Activated naive CD8-positive, alpha-beta T cell treated with anti-CD3 and anti-CD28 coated beads, Interleukin-2, amount 50 U/mL, for 24 hours (primary cell): ENCODE measurements at regions not wholly inside any gene's neighbourhood (a gene's known extent, or its start where the extent isn't known, plus 50 kb on each side); places are given as distances from the start of the nearest gene placed in this dataset.

Source experiments
- ATAC-seq: fragments of 150-1000 bp; cut with Tn5 transposase; one replicate; pipeline ENCODE4 v1.10.0; 2021
- DNase-seq: peaks from one replicate; pipeline ENCODE4 v3.0.0; 2021
- H3K27ac Mint-ChIP-seq: one replicate; pipeline ENCODE4 v1.8.0; 2021; ENCODE audit warnings: mild to moderate bottlenecking, mixed read lengths
- H3K27me3 Mint-ChIP-seq: one replicate; pipeline ENCODE4 v1.8.0; 2021; ENCODE audit warnings: mixed read lengths
- H3K36me3 Mint-ChIP-seq: one replicate; pipeline ENCODE4 v1.8.0; 2021; ENCODE audit warnings: low read depth, mixed read lengths
- H3K4me1 Mint-ChIP-seq: one replicate; pipeline ENCODE4 v1.8.0; 2021; ENCODE audit warnings: mixed read lengths
- H3K4me3 Mint-ChIP-seq: one replicate; pipeline ENCODE4 v1.8.0; 2021; ENCODE audit warnings: mild to moderate bottlenecking, moderate library complexity, mixed read lengths
- H3K9me3 Mint-ChIP-seq: one replicate; pipeline ENCODE4 v1.8.0; 2021; ENCODE audit warnings: mixed read lengths

- Mint-ChIP-seq H3K27me3 (peaks cover 24% of the 10 kb centered on the region), H3K4me1 (peaks cover 8% of the 10 kb centered on the region), H3K4me3 (peak overlapping the region; percentile 21), H3K27ac (no peak overlapping the region), H3K36me3 (no peaks in the 10 kb centered on the region), H3K9me3 (no peaks in the 10 kb centered on the region)
- no peak for ATAC-seq
- no peak for DNase-seq
These were observed 75.9 kb upstream of the GATA5 start for GRCh38 chr20:62551407-62552323.

GRCh38 chr20:62552613-62553012 is 76.8 kb upstream of the GATA5 start:
- Mint-ChIP-seq H3K27me3 (peaks cover 22% of the 10 kb centered on the region), H3K9me3 (no peaks in the 10 kb centered on the region), H3K27ac (no peak overlapping the region), H3K4me1 (peaks cover 8% of the 10 kb centered on the region), H3K4me3 (no peak overlapping the region), H3K36me3 (no peaks in the 10 kb centered on the region)
- ATAC-seq (no peak), DNase-seq (no peak)

- no peak for DNase-seq
- H3K27me3 Mint-ChIP-seq = peaks cover 24% of the 10 kb centered on the region
- no peak overlapping the region for H3K27ac Mint-ChIP-seq
- no peaks in the 10 kb centered on the region for H3K36me3 Mint-ChIP-seq
- ATAC-seq = no peak
- H3K4me3 Mint-ChIP-seq = no peak overlapping the region
- no peaks in the 10 kb centered on the region for H3K9me3 Mint-ChIP-seq
- peaks cover 8% of the 10 kb centered on the region for H3K4me1 Mint-ChIP-seq
These were observed 77.5 kb upstream of the GATA5 start for GRCh38 chr20:62553136-62553837.

GRCh38 chr20:62553838-62554161 is 78.0 kb upstream of the GATA5 start:
- no peak for DNase-seq
- Mint-ChIP-seq H3K36me3 (no peaks in the 10 kb centered on the region), H3K27ac (no peak overlapping the region), H3K4me1 (peaks cover 8% of the 10 kb centered on the region), H3K27me3 (peaks cover 24% of the 10 kb centered on the region), H3K9me3 (no peaks in the 10 kb centered on the region), H3K4me3 (no peak overlapping the region)
- ATAC-seq = no peak

GRCh38 chr20:62554214-62554897 is 78.6 kb upstream of the GATA5 start:
- Mint-ChIP-seq H3K36me3 (no peaks in the 10 kb centered on the region), H3K27ac (no peak overlapping the region), H3K4me3 (no peak overlapping the region), H3K4me1 (peaks cover 8% of the 10 kb centered on the region), H3K27me3 (peaks cover 23% of the 10 kb centered on the region), H3K9me3 (no peaks in the 10 kb centered on the region)
- ATAC-seq (no peak), DNase-seq (no peak)

- Mint-ChIP-seq H3K9me3 (no peaks in the 10 kb centered on the region), H3K27ac (no peak overlapping the region), H3K27me3 (peaks cover 24% of the 10 kb centered on the region), H3K4me1 (peaks cover 8% of the 10 kb centered on the region), H3K36me3 (no peaks in the 10 kb centered on the region), H3K4me3 (no peak overlapping the region)
- no peak for DNase-seq
- no peak for ATAC-seq
These were observed 79.3 kb upstream of the GATA5 start for GRCh38 chr20:62554898-62555641.

- H3K9me3 Mint-ChIP-seq = no peaks in the 10 kb centered on the region
- H3K4me3 Mint-ChIP-seq = no peak overlapping the region
- no peak for DNase-seq
- no peak overlapping the region for H3K27ac Mint-ChIP-seq
- H3K4me1 Mint-ChIP-seq = peaks cover 4% of the 10 kb centered on the region
- no peak for ATAC-seq
- peaks cover 25% of the 10 kb centered on the region for H3K27me3 Mint-ChIP-seq
- H3K36me3 Mint-ChIP-seq = no peaks in the 10 kb centered on the region
These were observed 80.0 kb upstream of the GATA5 start for GRCh38 chr20:62555642-62556420.

GRCh38 chr20:62557462-62557861 is 81.7 kb upstream of the GATA5 start:
- Mint-ChIP-seq H3K9me3 (no peaks in the 10 kb centered on the region), H3K36me3 (no peaks in the 10 kb centered on the region), H3K4me1 (peaks cover 6% of the 10 kb centered on the region), H3K27ac (no peak overlapping the region), H3K27me3 (peaks cover 25% of the 10 kb centered on the region), H3K4me3 (no peak overlapping the region)
- ATAC-seq = no peak
- DNase-seq = no peak

GRCh38 chr20:62557999-62558408 is 82.2 kb upstream of the GATA5 start:
- H3K4me3 Mint-ChIP-seq = no peak overlapping the region
- no peak for ATAC-seq
- no peaks in the 10 kb centered on the region for H3K9me3 Mint-ChIP-seq
- no peak for DNase-seq
- H3K36me3 Mint-ChIP-seq = no peaks in the 10 kb centered on the region
- no peak overlapping the region for H3K27ac Mint-ChIP-seq
- H3K4me1 Mint-ChIP-seq = peaks cover 4% of the 10 kb centered on the region
- peaks cover 19% of the 10 kb centered on the region for H3K27me3 Mint-ChIP-seq

GRCh38 chr20:62558779-62559178 is 83.0 kb upstream of the GATA5 start:
- DNase-seq = no peak
- no peak overlapping the region for H3K4me3 Mint-ChIP-seq
- no peaks in the 10 kb centered on the region for H3K36me3 Mint-ChIP-seq
- no peaks in the 10 kb centered on the region for H3K9me3 Mint-ChIP-seq
- H3K27me3 Mint-ChIP-seq = peaks cover 20% of the 10 kb centered on the region
- no peak for ATAC-seq
- H3K27ac Mint-ChIP-seq = no peak overlapping the region
- H3K4me1 Mint-ChIP-seq = peaks cover 4% of the 10 kb centered on the region

- Mint-ChIP-seq H3K4me1 (peaks cover 4% of the 10 kb centered on the region), H3K9me3 (no peaks in the 10 kb centered on the region), H3K4me3 (no peak overlapping the region), H3K27ac (no peak overlapping the region), H3K36me3 (no peaks in the 10 kb centered on the region), H3K27me3 (peaks cover 18% of the 10 kb centered on the region)
- DNase-seq = no peak
- no peak for ATAC-seq
These were observed 82.1 kb upstream of the SLCO4A1 start for GRCh38 chr20:62560162-62560561.

- Mint-ChIP-seq H3K4me1 (peaks cover 4% of the 10 kb centered on the region), H3K4me3 (no peak overlapping the region), H3K36me3 (no peaks in the 10 kb centered on the region), H3K9me3 (no peaks in the 10 kb centered on the region), H3K27ac (no peak overlapping the region), H3K27me3 (peaks cover 18% of the 10 kb centered on the region)
- ATAC-seq = no peak
- no peak for DNase-seq
These were observed 81.1 kb upstream of the SLCO4A1 start for GRCh38 chr20:62561182-62561581.

- Mint-ChIP-seq H3K4me3 (no peak overlapping the region), H3K27me3 (peaks cover 18% of the 10 kb centered on the region), H3K27ac (no peak overlapping the region), H3K4me1 (peaks cover 4% of the 10 kb centered on the region), H3K36me3 (no peaks in the 10 kb centered on the region), H3K9me3 (no peaks in the 10 kb centered on the region)
- ATAC-seq = no peak
- no peak for DNase-seq
These were observed 80.4 kb upstream of the SLCO4A1 start for GRCh38 chr20:62561948-62562347.

- Mint-ChIP-seq H3K36me3 (no peaks in the 10 kb centered on the region), H3K4me1 (peaks cover 4% of the 10 kb centered on the region), H3K4me3 (no peak overlapping the region), H3K9me3 (no peaks in the 10 kb centered on the region), H3K27ac (no peak overlapping the region), H3K27me3 (peaks cover 18% of the 10 kb centered on the region)
- ATAC-seq = no peak
- no peak for DNase-seq
These were observed 79.5 kb upstream of the SLCO4A1 start for GRCh38 chr20:62562831-62563230.
